ENCODE measurements at regions not wholly inside any gene's neighbourhood (a gene's known extent, or its start where the extent isn't known, plus 50 kb on each side); places are given as distances from the start of the nearest gene placed in this dataset.
"Not testable (repeated sequence)": the region's sequence is repeated elsewhere in the genome, so short reads cannot be mapped to it uniquely, and the experiment has no call there.

- H3K9ac ChIP-seq (ENCODE audit: low read depth in 1 of 3, low read length in 3 of 3), result no peak overlapping the region
- H3K4me3 ChIP-seq (ENCODE audit: low read length in 3 of 3), result no peak overlapping the region
- H3K27ac ChIP-seq (ENCODE audit: low read depth, low read length), result no peak overlapping the region
- no peaks in the 10 kb centered on the region for H3K36me3 ChIP-seq (ENCODE audit: control insufficient read depth in 3 of 3, insufficient read depth in 3 of 3, low read length in 3 of 3)
- no peaks in the 10 kb centered on the region for H3K27me3 ChIP-seq (ENCODE audit: control insufficient read depth in 3 of 3, insufficient read depth in 3 of 3, low read length in 3 of 3)
- no peaks in the 10 kb centered on the region for H3K4me1 ChIP-seq (ENCODE audit: control insufficient read depth in 3 of 3, insufficient read depth in 3 of 3, low read length in 3 of 3)
- H3K9me3 ChIP-seq (ENCODE audit: control insufficient read depth in 3 of 3, low read length in 3 of 3), result no peaks in the 10 kb centered on the region
These were observed 72.1 kb downstream of the TMEM212 start for GRCh38 chr3:171915275-171915674.

GRCh38 chr3:171916888-171917287 is 73.7 kb downstream of the TMEM212 start:
- no peaks in the 10 kb centered on the region for H3K9me3 ChIP-seq (ENCODE audit: control insufficient read depth in 3 of 3, low read length in 3 of 3)
- H3K9ac ChIP-seq (ENCODE audit: low read depth in 1 of 3, low read length in 3 of 3), result no peak overlapping the region
- H3K27ac ChIP-seq (ENCODE audit: low read depth, low read length), result no peak overlapping the region
- no peaks in the 10 kb centered on the region for H3K36me3 ChIP-seq (ENCODE audit: control insufficient read depth in 3 of 3, insufficient read depth in 3 of 3, low read length in 3 of 3)
- no peak overlapping the region for H3K4me3 ChIP-seq (ENCODE audit: low read length in 3 of 3)
- no peaks in the 10 kb centered on the region for H3K27me3 ChIP-seq (ENCODE audit: control insufficient read depth in 3 of 3, insufficient read depth in 3 of 3, low read length in 3 of 3)
- H3K4me1 ChIP-seq (ENCODE audit: control insufficient read depth in 3 of 3, insufficient read depth in 3 of 3, low read length in 3 of 3), result no peaks in the 10 kb centered on the region

- not testable (repeated sequence) for H3K27me3 ChIP-seq (ENCODE audit: control insufficient read depth in 3 of 3, insufficient read depth in 3 of 3, low read length in 3 of 3); H3K9me3 ChIP-seq (ENCODE audit: control insufficient read depth in 3 of 3, low read length in 3 of 3); H3K4me1 ChIP-seq (ENCODE audit: control insufficient read depth in 3 of 3, insufficient read depth in 3 of 3, low read length in 3 of 3)
These were observed 79.5 kb downstream of the TMEM212 start for GRCh38 chr3:171922629-171923028.

GRCh38 chr3:171923668-171924067 is 80.5 kb downstream of the TMEM212 start:
- H3K4me3 ChIP-seq (ENCODE audit: low read length in 3 of 3); H3K36me3 ChIP-seq (ENCODE audit: control insufficient read depth in 3 of 3, insufficient read depth in 3 of 3, low read length in 3 of 3); H3K9me3 ChIP-seq (ENCODE audit: control insufficient read depth in 3 of 3, low read length in 3 of 3); H3K9ac ChIP-seq (ENCODE audit: low read depth in 1 of 3, low read length in 3 of 3); H3K27me3 ChIP-seq (ENCODE audit: control insufficient read depth in 3 of 3, insufficient read depth in 3 of 3, low read length in 3 of 3); H3K27ac ChIP-seq (ENCODE audit: low read depth, low read length); H3K4me1 ChIP-seq (ENCODE audit: control insufficient read depth in 3 of 3, insufficient read depth in 3 of 3, low read length in 3 of 3): not testable (repeated sequence)

More at GRCh38 chr3:171922629-171923028, 79.5 kb downstream of the TMEM212 start:
- not testable (repeated sequence) for H3K36me3 ChIP-seq (ENCODE audit: control insufficient read depth in 3 of 3, insufficient read depth in 3 of 3, low read length in 3 of 3); H3K27ac ChIP-seq (ENCODE audit: low read depth, low read length); H3K9ac ChIP-seq (ENCODE audit: low read depth in 1 of 3, low read length in 3 of 3); H3K4me3 ChIP-seq (ENCODE audit: low read length in 3 of 3)

GRCh38 chr3:171924864-171925263 is 81.7 kb downstream of the TMEM212 start:
- H3K9me3 ChIP-seq (ENCODE audit: control insufficient read depth in 3 of 3, low read length in 3 of 3), result not testable (repeated sequence)

GRCh38 chr3:171932153-171932611 is 89.0 kb downstream of the TMEM212 start:
- H3K27ac ChIP-seq (ENCODE audit: low read depth, low read length), result no peak overlapping the region
- no peak overlapping the region for H3K9ac ChIP-seq (ENCODE audit: low read depth in 1 of 3, low read length in 3 of 3)
- no peaks in the 10 kb centered on the region for H3K36me3 ChIP-seq (ENCODE audit: control insufficient read depth in 3 of 3, insufficient read depth in 3 of 3, low read length in 3 of 3)
- H3K4me1 ChIP-seq (ENCODE audit: control insufficient read depth in 3 of 3, insufficient read depth in 3 of 3, low read length in 3 of 3), result peaks cover 0 to 5% (median 2%) of the 10 kb centered on the region in 3 donors
- H3K9me3 ChIP-seq (ENCODE audit: control insufficient read depth in 3 of 3, low read length in 3 of 3), result peaks cover 0 to 2% (median 0%) of the 10 kb centered on the region in 3 donors
- no peaks in the 10 kb centered on the region for H3K27me3 ChIP-seq (ENCODE audit: control insufficient read depth in 3 of 3, insufficient read depth in 3 of 3, low read length in 3 of 3)
- peak overlapping the region in 2 of 3 donors; percentile 35 to 38 for H3K4me3 ChIP-seq (ENCODE audit: low read length in 3 of 3)

More at GRCh38 chr3:171924864-171925263, 81.7 kb downstream of the TMEM212 start:
- not testable (repeated sequence) for H3K27ac ChIP-seq (ENCODE audit: low read depth, low read length); H3K36me3 ChIP-seq (ENCODE audit: control insufficient read depth in 3 of 3, insufficient read depth in 3 of 3, low read length in 3 of 3); H3K27me3 ChIP-seq (ENCODE audit: control insufficient read depth in 3 of 3, insufficient read depth in 3 of 3, low read length in 3 of 3); H3K4me3 ChIP-seq (ENCODE audit: low read length in 3 of 3); H3K4me1 ChIP-seq (ENCODE audit: control insufficient read depth in 3 of 3, insufficient read depth in 3 of 3, low read length in 3 of 3); H3K9ac ChIP-seq (ENCODE audit: low read depth in 1 of 3, low read length in 3 of 3)

- H3K9me3 ChIP-seq (ENCODE audit: control insufficient read depth in 3 of 3, low read length in 3 of 3), result peaks cover 0 to 2% (median 0%) of the 10 kb centered on the region in 3 donors
- peaks cover 0 to 5% (median 2%) of the 10 kb centered on the region in 3 donors for H3K4me1 ChIP-seq (ENCODE audit: control insufficient read depth in 3 of 3, insufficient read depth in 3 of 3, low read length in 3 of 3)
- no peaks in the 10 kb centered on the region for H3K27me3 ChIP-seq (ENCODE audit: control insufficient read depth in 3 of 3, insufficient read depth in 3 of 3, low read length in 3 of 3)
- no peak overlapping the region for H3K4me3 ChIP-seq (ENCODE audit: low read length in 3 of 3)
- no peaks in the 10 kb centered on the region for H3K36me3 ChIP-seq (ENCODE audit: control insufficient read depth in 3 of 3, insufficient read depth in 3 of 3, low read length in 3 of 3)
- H3K27ac ChIP-seq (ENCODE audit: low read depth, low read length), result no peak overlapping the region
- no peak overlapping the region for H3K9ac ChIP-seq (ENCODE audit: low read depth in 1 of 3, low read length in 3 of 3)
These were observed 90.3 kb downstream of the TMEM212 start for GRCh38 chr3:171933441-171933840.

GRCh38 chr3:171935261-171936123 is 92.3 kb downstream of the TMEM212 start:
- H3K4me3 ChIP-seq (ENCODE audit: low read length in 3 of 3), result no peak overlapping the region
- no peaks in the 10 kb centered on the region for H3K36me3 ChIP-seq (ENCODE audit: control insufficient read depth in 3 of 3, insufficient read depth in 3 of 3, low read length in 3 of 3)
- no peak overlapping the region for H3K27ac ChIP-seq (ENCODE audit: low read depth, low read length)
- peaks cover 0 to 5% (median 2%) of the 10 kb centered on the region in 3 donors for H3K4me1 ChIP-seq (ENCODE audit: control insufficient read depth in 3 of 3, insufficient read depth in 3 of 3, low read length in 3 of 3)
- no peaks in the 10 kb centered on the region for H3K27me3 ChIP-seq (ENCODE audit: control insufficient read depth in 3 of 3, insufficient read depth in 3 of 3, low read length in 3 of 3)
- no peak overlapping the region for H3K9ac ChIP-seq (ENCODE audit: low read depth in 1 of 3, low read length in 3 of 3)
- H3K9me3 ChIP-seq (ENCODE audit: control insufficient read depth in 3 of 3, low read length in 3 of 3), result peaks cover 0 to 2% (median 0%) of the 10 kb centered on the region in 3 donors

GRCh38 chr3:171936191-171936841 is 93.2 kb downstream of the TMEM212 start:
- peaks cover 0 to 5% (median 2%) of the 10 kb centered on the region in 3 donors for H3K4me1 ChIP-seq (ENCODE audit: control insufficient read depth in 3 of 3, insufficient read depth in 3 of 3, low read length in 3 of 3)
- peaks cover 0 to 2% (median 0%) of the 10 kb centered on the region in 3 donors for H3K9me3 ChIP-seq (ENCODE audit: control insufficient read depth in 3 of 3, low read length in 3 of 3)
- no peaks in the 10 kb centered on the region for H3K27me3 ChIP-seq (ENCODE audit: control insufficient read depth in 3 of 3, insufficient read depth in 3 of 3, low read length in 3 of 3)
- no peak overlapping the region for H3K27ac ChIP-seq (ENCODE audit: low read depth, low read length)
- H3K4me3 ChIP-seq (ENCODE audit: low read length in 3 of 3), result no peak overlapping the region
- H3K36me3 ChIP-seq (ENCODE audit: control insufficient read depth in 3 of 3, insufficient read depth in 3 of 3, low read length in 3 of 3), result no peaks in the 10 kb centered on the region
- no peak overlapping the region for H3K9ac ChIP-seq (ENCODE audit: low read depth in 1 of 3, low read length in 3 of 3)

- Histone ChIP-seq H3K4me3 (ENCODE audit: low read length in 3 of 3) (no peak overlapping the region), H3K9ac (ENCODE audit: low read depth in 1 of 3, low read length in 3 of 3) (no peak overlapping the region), H3K4me1 (ENCODE audit: control insufficient read depth in 3 of 3, insufficient read depth in 3 of 3, low read length in 3 of 3) (no peaks in the 10 kb centered on the region), H3K27ac (ENCODE audit: low read depth, low read length) (no peak overlapping the region), H3K27me3 (ENCODE audit: control insufficient read depth in 3 of 3, insufficient read depth in 3 of 3, low read length in 3 of 3) (no peaks in the 10 kb centered on the region), H3K36me3 (ENCODE audit: control insufficient read depth in 3 of 3, insufficient read depth in 3 of 3, low read length in 3 of 3) (no peaks in the 10 kb centered on the region), H3K9me3 (ENCODE audit: control insufficient read depth in 3 of 3, low read length in 3 of 3) (no peaks in the 10 kb centered on the region)
These were observed 96.4 kb downstream of the TMEM212 start for GRCh38 chr3:171939578-171939977.

Data from skeletal muscle tissue (tissue), 3 donors.